SH-SY5Y (cell line): ENCODE measurements at regions not wholly inside any gene's neighbourhood (a gene's known extent, or its start where the extent isn't known, plus 50 kb on each side); places are given as distances from the start of the nearest gene placed in this dataset.
A peak's percentile ranks its signal among the peaks of the same experiment; 100 is the strongest.

Experiments
- GATA2 ChIP-seq: IDR thresholded peaks from 2 replicates; pipeline ENCODE4 v1.6.1; 2011; ENCODE audit warnings: mild to moderate bottlenecking, low read depth, low read length
- GATA3 ChIP-seq: IDR thresholded peaks from 2 replicates; pipeline ENCODE4 v1.6.1; 2011; ENCODE audit warnings: low read depth, mild to moderate bottlenecking, low read length, moderate library complexity

DNA sequence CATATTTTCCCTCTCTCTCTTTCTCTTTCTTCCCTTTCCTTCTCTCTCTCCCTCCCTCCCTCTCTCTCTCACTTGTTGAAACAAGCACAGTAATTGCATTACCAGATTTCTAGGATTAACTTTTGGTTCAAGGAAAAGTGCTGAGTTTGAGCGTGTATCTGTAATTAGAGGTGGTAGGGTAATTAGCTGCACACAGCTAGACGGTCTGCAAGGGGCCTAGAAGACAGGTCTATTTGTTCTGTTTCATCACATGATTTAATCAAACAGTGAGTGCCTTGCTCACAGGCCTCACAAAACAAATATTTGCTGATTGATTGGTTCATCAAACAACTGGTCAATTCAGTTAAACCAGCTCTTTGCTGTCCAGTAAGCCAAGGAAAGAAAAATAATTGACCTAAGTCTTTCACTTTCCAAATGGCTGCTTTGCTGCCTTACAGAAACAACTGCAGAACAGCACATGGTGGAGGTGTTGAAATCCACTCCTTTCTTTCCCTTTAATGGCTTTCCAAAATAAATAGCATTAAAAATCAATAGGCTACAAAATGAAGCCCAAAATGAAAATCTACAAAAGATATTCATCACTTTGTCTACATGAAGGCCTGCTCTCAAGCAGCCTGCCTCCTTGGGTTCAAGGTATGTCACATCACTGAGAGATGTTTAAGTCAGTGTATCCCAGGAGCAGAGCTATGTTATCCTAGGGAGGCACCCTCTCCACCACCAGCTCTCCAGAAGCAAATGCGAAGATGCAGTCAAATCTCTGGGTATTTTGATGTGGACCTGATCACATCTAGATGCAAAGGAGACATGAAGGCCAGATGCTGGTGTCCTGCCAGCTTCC, 264.4 kb upstream of the SIX2 start:
- no peak for TF ChIP-seq GATA2
- TF ChIP-seq GATA3: no peak

DNA sequence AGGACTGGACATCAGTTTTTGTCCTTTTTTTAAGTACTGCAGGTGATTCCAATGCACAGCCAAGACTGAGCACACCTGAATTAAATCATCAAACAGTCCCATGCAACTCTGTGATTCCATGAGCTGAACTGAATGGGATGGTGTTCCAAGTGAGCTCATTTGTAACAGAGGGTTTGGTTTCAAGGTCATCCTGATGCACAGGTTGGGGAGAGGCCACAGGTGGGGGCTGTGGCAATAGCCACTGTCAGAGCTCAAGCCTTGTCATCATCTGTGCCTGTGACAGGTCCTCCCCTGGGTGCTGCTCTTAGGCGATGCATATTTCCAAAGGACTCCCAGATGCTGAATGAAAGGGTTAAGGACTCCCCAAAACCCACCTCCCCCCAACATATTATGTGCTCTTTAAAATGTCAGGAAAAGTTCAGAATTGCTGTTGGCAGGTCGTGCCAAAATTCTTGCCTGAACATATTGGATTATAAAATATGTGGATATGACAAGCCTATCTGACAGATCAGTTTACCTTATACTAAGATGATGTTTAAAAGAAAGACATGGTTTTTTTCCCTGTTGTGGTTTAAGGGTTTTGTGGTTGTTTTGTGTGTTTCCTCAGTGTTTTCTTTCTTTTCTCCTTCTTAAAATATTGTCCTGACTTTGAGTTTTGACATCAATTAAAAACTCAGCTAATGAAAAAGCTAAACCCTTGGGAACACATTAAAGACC, 263.5 kb upstream of the SIX2 start:
- TF ChIP-seq GATA2 (no peak), GATA3 (no peak)

DNA sequence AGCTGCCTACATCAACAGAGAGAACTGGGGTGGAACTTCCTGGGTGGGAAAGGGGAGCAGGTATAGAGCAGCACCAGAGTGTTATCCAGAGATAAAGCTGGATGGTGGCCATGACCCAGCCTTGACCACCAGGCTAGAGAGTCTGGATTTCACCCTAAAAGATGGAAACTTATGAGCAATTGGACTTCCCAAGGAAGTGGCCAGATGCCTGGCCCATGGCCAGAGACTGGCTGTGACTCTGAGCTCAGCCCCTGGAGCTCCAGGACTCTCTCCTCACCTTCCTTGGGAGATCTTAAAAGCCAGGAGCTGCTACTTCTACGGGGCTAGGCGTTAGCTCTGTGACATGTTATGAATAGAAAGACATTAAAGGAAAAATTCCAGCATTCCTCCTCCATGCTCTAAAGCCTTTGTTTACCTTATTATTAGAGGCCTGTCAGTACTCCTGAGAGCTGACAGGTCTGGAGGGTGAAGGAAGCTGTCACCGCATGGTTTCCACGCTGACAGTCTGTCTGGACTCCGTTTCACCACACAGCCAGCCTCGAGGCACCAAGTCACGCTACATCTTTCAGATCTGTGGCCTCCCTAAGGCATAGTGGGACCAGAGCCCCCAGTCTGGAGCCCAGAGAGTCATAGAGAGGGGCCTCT, 260.0 kb upstream of the SIX2 start:
- TF ChIP-seq GATA2 (no peak), GATA3 (no peak)

DNA sequence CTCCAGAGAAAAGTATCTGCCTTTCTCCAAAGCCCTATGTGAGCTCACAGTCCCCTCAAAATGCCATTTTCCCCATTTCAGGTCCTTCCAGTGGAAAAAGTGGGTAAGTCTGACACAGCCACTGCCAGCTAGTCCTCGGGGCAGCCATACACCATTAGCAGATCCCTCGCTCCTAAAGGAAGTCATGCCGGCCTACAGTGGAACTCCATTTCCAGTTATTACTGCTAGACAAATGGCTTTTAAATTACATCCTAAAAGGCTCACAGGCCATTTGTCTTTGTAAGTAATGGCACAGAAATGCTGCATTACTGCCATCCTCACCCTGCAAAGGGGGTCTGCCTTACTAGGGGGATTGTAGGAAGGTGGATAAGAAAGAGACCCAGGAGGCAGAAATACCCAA, 259.4 kb upstream of the SIX2 start:
- TF ChIP-seq GATA3: no peak
- TF ChIP-seq GATA2: no peak

DNA sequence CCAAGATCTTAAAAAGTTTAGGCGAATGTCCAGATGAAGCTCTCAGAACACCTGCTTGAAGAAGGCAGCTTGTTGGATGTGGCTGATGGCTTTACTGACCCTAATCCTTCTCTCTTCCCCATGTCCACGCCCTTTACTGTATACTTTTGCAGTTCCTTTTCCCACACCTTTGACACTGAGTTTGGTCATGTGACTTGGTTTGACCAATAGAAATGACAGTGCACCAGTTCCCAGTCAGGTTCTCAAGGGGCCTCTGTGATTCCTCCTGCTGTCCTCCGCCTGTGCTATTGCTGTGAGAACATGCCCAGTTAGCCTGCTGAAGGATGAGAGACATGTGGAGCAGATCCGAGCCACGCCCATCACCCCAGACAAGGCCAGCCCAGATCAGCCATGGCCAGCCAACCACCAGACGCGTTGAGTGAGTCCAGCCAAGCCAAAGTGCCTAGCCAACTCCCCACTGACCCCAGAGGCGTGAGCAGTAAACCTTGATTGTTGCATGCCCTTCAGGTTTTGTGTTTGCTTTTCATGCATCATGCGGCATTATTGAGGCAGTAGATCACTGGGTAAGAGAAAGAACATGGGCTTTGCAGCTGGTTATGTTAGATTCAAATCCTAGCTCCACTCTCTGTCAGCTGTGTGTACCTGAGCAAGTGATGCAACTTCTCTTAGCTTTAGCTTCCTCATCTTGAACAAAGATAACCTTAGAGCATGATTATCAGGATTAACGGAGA, 258.0 kb upstream of the SIX2 start:
- TF ChIP-seq GATA2: no peak
- TF ChIP-seq GATA3: no peak

DNA sequence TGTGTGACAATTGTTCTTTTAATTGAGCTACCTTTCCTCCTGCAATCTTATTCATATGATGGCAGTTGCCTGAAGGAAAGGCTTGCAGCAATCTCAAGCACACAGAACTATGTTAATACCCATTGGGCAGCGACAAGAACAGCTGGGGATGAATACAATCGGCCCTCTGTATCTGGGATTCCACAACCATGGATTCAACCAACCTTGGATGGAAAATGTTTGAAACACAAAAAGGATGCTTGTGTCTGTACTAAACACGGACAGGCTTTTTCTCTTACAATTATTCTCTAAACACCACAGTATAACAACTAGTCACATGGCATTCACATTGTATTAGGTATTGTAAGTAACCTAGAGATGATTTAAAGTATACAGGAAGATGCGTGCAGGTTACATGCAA, 256.1 kb upstream of the SIX2 start:
- TF ChIP-seq GATA2 (no peak), GATA3 (no peak)

DNA sequence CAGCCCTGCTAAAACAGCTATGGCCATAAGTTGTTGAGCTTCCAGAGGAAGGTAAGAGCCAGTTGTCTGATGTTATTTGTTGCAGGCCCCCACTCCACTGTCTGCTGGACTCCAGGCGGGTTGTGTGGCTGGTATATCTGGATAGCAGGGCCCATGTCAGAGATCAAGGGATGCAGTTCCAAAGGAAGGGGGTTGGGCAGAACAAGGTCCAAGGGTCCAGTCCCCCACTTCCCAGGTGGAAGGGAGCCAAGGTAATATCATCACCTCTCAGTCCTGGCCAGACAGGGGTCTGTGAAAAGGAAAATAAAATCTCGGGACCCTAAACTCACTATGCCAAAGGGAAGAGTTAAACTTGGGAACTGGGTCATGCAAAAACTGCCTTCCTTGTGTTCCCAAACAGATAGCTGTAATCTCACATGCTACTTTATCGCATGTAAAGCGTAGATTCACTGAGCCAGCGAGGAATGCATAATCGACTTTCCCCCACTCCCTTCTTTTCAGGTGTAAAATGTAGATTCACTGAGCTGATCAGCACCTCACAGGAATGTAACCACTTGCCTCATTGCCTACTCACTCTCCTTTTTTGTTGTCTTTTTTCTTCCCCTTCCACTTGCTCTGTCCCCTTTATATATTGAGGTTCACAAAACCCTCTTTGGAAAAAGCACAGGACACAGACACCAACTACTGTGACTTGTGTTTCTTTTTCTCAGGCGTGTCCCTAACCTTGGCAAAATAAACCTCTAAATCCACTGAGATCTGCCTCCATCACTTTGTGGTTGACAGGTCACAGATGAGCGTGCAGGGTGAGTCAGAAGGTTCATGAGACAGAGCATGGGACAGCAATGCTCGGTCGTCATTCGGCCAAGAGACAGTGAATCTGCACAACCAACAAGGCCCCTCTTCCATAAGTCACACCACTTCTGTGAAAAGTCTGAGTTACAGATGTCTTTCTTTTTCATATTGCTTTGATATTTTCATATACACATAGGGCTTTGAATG, 255.3 kb upstream of the SIX2 start:
- TF ChIP-seq GATA2: no peak
- no peak for TF ChIP-seq GATA3

DNA sequence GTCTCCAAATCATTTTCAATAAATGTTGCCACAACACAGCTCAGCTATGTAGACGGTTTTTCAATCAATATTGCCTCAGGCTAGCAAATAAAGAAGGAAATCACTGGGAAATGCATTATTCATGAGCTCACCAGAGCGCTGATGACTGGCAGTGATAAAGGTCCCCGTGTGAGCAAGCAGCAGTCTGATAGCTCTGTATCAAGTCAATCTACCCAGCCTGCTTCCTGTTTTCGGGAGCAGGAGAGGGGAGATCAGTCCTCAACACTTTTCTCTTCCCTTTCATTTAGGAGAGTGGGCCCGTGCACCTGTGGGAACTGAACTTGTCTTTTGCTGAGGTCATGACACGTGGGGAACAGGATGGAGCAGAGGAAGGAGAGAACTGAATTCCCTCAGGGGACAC, 253.9 kb upstream of the SIX2 start:
- peak; percentile 100 for TF ChIP-seq GATA2
- TF ChIP-seq GATA3: peak; percentile 99

DNA sequence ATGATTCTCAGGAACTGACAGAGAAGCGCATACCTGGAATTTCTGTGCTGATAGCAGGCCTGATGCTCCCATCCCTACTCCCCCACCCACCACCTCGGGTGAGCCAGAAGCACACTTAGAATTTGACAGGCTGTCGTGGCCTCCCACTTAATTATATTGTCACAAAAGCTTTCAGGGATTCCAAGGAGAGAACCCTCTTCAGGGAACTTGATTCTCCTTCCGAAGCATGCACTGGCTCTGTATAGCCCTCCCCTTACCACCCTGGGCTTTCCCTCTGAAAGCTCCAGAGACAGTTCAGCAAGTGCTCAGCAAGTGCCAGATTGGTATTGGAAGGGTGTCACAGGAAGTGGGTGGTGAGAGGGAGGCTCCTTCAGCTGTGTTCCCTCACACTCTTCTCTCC, 252.5 kb upstream of the SIX2 start:
- TF ChIP-seq GATA3 (no peak), GATA2 (no peak)

DNA sequence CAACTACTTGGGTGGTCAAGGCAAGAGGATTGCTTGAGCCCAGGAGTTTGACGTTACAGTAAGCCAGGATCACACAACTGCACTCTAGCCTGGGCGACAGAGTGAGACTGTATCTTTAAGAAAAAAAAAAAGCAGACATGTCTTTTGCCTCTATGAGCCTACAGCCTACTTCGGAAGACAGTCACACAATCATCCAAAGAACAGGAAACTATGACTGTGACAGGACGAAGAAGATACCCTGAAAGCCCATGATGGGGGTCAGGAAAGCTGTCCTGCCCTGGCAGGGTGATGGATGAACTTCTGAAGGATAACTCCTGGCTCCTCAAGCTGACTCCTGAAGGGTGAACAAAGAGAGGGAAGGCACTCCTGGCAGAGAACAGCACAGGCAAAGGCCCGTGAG, 251.7 kb upstream of the SIX2 start:
- TF ChIP-seq GATA2 (no peak), GATA3 (no peak)

DNA sequence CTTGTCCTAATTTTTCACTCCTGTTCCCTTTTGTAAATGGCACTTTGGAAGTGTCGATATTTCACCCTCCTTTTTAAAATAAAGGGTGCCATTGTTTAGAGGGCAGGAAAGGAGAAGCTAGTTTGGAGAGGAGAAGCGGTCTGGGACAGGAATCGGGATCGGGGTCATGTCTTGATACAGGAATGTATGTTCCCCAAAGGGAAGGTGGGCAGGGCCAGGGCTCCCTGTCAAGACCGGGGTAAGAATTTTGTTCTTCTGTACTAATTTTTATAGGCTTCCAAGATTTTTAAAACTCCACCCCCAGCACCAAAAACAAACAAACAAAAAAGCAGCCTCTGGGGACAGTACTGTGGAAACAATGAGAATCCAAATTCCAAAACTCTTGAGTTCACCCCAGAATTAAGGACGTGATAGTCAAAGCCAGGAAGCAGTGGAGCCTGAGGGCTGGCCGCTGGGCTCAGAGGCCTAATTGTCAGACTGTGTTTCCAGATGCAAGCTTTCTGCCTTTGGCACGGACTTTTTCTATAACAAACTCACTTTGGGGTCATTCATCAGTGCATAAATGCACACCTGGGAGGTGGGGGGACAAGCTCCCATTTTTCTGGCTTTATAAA, 250.4 kb upstream of the SIX2 start:
- TF ChIP-seq GATA2 (no peak), GATA3 (no peak)

DNA sequence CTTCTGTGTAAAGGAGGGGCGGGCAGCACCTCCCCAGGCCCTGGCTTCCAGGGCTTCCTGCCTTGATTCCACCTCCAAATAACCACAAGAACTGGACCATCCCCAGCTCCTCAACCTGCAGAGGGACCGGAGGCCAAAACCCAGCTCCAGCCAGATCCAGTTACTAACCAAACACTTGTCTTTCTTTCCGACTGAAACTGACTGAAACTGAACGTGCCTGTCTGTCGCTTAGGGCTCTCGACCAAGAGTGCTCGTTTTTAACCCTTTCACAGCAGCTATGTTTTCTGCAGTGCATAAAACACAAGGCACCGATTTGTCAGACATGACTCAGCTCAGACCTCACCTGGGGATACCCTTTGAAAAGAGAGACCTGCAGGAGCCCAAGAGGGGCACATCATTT, 249.9 kb upstream of the SIX2 start:
- no peak for TF ChIP-seq GATA2
- no peak for TF ChIP-seq GATA3
